ENCODE measurements at regions not wholly inside any gene's neighbourhood (a gene's known extent, or its start where the extent isn't known, plus 50 kb on each side); places are given as distances from the start of the nearest gene placed in this dataset.
A peak's percentile ranks its signal among the peaks of the same experiment; 100 is the strongest.
"Not testable (repeated sequence)": the region's sequence is repeated elsewhere in the genome, so short reads cannot be mapped to it uniquely, and the experiment has no call there.

DNA sequence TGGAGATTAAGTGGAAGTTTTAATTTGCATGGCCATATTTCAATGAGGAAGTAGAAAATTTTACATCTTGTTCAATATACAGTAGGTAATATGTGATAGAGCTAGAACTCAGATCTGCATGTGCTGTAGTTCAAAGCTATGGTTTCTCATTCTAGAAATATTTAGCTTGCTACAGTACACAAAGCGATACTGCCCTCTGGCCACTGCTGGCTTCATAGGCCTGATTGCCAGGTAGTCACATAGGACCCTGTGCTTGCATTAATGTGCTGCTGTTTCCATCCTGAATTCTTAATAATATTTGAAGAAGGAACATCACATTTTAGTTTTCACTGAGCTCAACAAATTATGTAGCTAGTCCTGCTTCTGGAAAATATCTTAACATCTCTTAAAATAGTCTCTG, 87.0 kb downstream of the PLSCR2 start:
- DNase-seq (ENCODE audit: low read depth in 2 of 2): peak; percentile 53 to 63

DNA sequence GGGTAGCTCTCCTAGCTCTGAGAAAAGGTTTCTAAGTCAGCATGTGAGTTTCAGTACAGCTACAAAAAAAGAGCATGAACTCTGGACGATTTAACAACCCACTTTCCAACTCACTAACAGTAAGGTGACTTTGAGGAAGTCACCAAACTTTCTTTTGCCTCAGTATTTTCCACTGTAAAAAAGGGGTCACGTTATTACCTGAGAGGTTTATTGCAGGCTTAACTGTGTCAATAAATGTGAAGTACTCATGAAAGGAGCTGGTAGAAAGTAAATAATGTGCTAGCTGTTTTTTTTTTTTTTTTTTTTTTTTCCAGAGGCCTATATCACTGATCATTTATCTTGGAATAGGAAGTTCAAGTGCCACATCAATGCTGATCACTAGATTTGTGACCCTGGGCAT, 89.3 kb downstream of the PLSCR2 start:
- DNase-seq (ENCODE audit: low read depth in 2 of 2): no peak

DNA sequence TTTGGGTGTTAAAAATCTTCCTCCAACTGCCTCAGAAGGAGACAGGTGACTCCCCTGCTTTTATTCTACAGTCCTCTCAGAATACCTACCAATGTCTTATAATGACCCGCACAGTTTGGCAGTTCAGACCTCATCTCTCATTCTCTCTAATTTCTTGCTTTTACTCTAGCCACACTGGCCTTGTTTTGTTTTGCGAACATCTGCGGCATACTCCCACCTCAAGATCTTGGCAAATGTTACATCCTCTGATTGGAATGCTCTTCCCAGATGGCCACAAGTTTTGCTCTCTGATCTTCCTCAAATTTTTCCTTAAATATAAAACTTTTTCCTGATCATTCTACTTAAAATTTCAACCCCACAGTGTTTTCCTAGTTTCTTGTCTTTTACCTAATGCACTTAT, 94.1 kb downstream of the PLSCR2 start:
- no peak for DNase-seq (ENCODE audit: low read depth in 2 of 2)

DNA sequence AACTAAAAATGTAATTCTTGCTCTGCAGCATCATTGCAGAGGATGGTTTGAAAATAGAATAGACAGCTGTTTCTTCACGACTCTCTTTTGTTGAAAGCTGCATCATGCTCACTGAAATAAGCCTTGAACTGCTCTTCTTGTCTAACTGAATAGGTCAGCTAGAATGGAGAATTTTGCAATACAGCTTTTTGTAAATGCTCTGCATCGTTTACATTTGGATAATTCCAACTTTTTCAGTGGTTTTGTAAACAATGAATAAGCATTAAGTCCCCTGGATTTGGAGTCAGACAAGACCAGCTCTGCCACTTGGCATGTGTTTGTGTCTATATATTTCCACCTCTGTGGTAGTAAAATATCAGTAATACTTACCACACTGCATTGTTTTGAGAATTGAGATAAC, 95.2 kb downstream of the PLSCR2 start:
- no peak for DNase-seq (ENCODE audit: low read depth in 2 of 2)

DNA sequence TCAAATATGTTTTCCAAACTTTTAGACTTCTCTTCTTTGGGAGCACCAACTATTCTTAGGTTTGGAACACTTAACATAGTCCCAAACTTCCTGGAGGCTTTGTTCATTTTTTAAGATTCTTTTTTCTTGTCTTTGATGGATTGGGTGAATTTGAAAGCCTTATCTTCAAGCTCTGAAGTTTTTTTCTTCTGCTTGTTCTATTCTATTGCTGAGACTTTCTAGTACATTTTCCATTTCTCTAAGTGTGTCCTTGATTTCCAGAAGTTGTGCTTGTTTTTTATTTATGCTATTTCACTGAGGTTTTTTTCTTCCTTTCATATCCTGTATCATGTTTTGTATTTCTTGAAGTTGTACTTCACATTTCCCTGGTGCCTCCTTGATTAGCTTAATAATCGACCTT, 97.5 kb downstream of the PLSCR2 start:
- no peak for DNase-seq (ENCODE audit: low read depth in 2 of 2)

DNA sequence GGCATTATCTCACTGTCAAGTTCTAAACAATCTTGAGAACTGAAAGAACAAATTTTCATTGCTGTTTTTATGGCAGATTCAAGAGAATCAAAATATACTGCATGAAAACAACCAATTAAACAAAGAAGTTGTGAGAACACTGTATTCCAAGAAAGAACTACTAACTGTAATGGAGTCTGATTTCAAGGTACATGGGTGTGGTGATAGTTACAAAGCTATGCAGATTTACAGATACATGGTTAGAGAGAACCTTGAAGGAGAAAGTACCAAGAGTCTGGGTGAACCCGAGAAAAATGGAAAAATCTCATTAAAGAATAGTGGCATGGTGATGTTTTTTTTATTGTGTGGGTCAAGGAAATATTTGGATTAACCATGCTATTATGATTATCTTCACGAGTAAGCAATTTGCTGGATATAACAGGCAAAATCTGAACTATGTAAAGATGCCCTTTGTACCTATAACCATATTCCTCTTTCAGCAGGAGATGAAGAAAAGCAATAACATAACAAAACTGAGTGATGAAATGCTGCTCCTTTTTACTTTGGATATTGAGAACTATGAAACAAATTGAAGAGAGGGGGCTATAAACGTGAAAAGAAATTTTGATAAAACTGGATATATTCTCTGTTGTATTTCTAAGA, 100.4 kb downstream of the PLSCR2 start:
- DNase-seq (ENCODE audit: low read depth in 2 of 2): no peak

DNA sequence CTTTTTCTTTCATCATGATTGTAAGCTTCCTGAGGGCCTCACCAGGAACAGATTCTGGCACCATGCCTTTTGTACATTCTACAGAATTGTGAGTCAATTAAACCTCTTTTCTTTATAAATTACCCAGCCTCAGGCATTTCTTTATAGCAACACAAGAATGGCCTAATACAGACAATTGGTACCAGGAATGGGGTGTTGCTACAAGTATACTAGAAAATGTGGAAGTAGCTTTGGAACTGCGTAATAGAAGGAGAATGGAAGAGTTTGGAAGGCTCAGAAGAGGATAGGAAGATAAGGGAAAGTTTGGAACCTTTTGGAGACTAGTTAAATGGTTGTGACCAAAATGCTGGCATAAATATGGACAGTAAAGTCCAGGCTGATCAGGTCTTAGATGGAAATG, 108.9 kb upstream of the PLSCR4 start:
- DNase-seq (ENCODE audit: low read depth in 2 of 2): no peak

DNA sequence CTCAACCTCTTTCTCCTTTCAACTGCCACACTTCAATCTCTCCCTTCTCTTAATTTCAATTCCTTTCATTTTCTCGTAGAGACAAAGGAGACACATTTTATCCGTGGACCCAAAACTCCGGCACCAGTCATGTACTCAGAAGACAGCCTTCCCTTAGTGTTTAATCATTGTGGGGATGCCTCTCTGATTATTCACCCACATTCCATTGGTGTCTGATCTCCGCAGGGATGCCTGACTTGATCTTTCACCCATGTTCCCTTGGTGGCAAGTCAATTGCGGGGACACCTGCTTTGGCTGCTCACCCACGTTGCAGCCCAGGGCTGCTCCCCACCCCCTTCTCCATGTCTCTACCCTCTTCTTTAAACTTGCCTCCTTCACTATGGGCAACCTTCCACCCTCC, 103.5 kb upstream of the PLSCR4 start:
- DNase-seq (ENCODE audit: low read depth in 2 of 2): not testable (repeated sequence)

DNA sequence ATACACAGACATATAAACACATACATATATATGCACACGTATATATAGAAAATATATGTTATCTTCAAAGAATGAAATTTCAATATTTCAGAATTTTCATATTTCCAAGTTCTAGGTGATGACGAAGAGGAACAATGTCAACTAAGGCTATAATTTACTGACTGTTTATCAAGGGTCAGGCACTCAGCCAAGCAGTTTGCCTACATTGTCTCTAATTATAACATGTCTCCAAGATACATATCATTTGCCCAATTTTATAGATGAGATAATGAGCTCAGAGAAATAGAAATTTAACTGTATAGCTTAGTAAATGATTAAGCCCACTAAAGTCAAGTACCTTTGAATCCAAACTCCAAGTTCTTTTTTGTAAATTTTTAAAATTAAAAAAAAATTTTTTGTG, 99.9 kb upstream of the PLSCR4 start:
- DNase-seq (ENCODE audit: low read depth in 2 of 2): no peak

DNA sequence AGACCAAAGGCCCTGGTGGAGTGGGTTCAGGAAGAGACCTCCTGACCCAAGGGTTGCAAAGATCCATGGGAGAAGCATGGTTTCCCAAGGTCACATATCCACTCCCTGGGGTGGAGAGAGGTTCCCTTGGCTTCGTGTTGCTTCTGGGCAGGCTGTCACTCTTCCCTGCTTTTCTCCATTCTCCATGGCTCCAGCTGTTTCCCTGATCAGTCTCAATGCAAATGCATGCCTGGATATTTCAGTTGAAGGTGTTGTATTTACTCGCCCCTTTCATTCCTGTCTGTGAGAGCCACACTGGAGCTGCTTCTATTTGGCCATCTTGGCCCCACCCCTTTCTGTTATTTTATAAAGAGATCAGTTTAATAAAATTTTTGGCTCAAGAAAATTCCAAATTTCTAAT, 95.0 kb upstream of the PLSCR4 start:
- no peak for DNase-seq (ENCODE audit: low read depth in 2 of 2)

DNA sequence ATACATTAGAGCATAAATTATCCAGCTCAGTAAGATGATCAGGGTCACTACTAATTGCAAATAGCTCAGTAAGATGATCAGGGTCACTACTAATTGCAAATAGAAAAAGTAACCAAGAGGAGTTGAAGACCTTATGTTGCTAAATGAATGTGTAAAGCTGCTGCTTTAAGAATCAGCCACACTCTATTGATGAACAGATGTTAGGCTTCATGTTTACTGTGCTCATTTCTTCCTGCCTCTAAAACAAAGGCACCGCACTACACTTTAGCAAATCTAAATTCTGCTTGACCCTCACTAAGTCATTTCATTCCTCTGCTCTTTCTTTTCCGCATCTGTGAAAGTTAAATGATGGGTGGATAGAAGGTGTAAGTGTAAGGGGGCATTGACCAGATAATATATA, 92.6 kb upstream of the PLSCR4 start:
- no peak for DNase-seq (ENCODE audit: low read depth in 2 of 2)

DNA sequence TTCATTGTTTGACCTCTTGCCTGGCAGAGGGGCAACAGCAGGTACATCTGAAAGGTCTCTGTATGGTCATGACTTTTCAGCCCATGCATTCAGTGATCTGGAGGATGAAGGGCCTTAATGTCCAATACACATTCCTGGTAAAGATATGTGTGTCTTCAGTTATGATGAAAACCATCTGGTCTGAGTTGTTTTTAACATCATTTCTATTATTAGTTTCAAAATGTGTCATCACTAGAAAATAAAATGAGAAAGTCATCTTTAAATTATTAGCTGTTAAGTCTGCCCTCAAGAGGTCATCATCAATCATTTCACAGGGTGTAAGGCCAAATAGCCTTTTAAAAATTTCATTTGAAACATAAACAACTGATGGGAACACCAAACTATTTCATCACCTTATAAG, 92.1 kb upstream of the PLSCR4 start:
- DNase-seq (ENCODE audit: low read depth in 2 of 2): no peak

DNA sequence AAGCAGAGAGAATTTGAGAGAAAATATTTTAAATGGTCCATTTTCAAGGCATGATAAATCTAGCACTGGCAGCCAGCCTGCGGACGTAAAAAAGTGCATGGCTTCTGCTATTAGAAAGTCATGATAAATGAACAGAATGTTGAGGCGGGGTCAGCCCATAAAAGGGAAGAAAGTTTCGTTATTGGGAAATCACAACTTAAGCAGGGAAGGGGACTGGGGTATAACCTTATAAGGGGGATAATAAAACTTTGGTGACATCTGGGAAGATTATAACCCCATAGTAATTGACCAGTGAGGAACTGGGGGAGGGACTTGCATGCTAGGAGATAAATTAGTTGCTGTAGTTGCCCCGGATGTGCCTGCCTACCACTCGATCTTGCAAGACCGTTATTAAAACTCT, 88.4 kb upstream of the PLSCR4 start:
- DNase-seq (ENCODE audit: low read depth in 2 of 2): no peak

DNA sequence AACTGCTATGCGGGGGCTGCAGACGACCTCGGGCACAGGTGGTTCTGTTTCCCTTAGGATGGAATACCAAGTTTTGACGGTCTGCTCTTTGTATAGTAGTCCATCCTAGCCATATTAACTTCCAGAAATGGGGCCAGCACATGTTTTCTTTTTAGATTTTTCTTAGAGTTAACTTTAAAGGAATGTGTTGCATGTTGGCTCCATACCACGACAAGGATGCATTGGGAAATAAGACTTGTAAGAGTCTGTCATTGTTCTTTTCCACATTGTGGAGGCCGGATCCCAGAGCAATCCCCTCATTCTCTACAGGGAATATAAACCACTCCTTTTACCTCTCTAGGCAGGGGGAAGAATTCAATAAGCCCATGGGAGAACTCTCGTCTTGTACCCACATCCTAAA, 87.1 kb upstream of the PLSCR4 start:
- no peak for DNase-seq (ENCODE audit: low read depth in 2 of 2)

DNA sequence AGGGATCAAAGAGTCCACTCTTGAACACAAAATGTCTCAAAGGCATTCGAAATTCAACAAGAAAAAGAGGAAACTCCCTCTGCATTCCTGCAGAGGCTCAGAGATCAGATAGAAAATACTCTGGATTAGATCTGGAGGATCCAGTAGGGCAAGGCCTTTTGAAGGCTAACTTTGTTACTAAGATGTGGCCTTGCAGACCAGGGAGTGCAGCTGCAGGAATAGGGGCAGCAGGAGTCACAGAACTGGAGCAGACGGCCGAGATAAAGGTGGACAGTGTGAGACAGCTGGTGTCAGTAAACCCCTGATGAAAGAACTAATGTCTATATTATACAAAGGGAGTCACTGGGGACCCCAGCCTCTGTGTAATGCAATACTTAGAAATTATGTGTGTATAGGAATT, 84.5 kb upstream of the PLSCR4 start:
- no peak for DNase-seq (ENCODE audit: low read depth in 2 of 2)

DNA sequence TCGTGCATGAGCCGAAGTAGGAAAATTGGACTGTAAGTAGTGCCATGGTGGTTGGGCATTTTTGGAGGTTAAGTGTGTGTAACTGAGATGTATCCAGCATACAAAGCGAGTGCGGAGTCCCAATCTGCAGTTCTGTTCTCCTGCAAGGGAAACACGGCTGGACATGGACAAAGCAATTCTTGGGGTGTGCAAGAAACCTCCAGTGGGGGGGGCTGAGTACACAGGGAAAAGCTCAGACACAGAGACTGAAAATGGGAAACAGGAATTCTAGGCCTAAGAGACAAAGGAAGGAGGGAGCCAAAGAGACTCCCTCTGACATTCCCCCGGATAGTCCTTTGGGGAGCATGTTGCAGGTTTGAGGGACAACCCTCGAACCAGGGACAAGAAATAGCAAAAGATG, 83.2 kb upstream of the PLSCR4 start:
- peak in 1 of 2 donors; percentile 51 for DNase-seq (ENCODE audit: low read depth in 2 of 2)

DNA sequence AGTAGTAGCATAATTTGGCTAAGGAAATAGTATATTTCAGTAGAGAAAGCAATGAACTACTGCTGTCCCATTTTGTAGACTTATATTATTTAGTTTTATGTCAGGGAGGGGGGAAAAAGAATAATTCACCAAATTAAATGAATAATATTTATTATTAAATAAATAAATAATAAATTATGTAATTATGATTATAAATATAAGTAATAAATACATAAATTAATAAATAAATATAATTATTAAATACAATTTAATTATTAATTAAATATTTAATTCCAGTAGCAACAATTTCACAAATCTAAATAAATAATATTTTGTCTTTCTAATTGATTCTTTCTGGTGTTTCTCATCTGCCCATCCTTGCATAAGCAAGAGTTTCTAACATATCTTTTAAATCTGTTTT, 81.1 kb upstream of the PLSCR4 start:
- no peak for DNase-seq (ENCODE audit: low read depth in 2 of 2)

DNA sequence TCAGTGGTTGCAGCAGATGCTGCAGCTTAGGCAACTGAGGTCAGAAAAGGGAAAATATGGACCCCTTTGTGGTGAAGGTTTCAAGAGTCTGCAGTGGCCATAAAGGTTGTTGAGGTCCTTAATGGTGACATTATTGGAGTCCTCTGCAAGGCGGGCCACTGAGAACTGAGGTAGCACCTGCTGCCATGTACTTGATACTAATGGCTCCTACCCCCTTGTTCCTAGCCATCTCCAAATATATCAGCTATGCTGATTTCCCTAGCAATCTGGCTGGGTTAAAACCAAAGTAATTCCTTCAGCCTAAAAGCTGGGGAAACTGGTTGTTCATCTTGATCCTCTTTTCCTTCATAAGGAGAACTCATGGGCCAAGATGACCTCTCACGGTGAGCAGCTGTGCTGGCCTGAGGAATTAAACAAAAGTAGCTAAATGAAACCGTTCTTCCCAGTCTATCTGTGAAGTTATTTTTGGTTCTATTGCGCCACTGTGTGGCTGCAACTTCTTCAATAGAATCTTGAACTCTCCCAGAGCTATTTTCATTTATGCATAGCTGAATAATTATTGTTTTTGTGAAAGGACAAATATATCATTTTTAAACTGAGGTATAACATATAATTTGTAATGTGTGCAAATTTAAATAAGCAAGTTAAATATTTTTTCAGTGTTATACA, 76.1 kb upstream of the PLSCR4 start:
- DNase-seq (ENCODE audit: low read depth in 2 of 2): peak; percentile 69 to 84

DNA sequence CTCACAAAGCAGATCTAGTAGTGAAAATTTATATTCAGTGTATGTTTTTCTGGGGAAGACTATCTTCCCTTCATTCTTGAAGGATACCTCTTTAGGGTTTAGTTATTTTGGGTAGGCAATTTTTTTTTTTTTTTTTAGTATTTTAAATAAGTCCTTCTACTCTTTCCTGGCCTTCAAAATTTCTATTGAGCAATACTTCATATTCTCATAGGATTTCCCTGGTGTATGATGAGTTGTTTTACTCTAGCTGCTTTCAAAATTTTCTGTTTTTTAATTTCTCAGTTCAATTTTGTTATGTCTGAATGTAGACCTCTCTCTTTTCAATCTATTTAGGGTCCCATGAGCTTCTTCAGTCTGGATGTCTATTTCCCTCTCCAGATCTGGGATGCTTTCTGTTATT, 74.3 kb upstream of the PLSCR4 start:
- DNase-seq (ENCODE audit: low read depth in 2 of 2): no peak

DNA sequence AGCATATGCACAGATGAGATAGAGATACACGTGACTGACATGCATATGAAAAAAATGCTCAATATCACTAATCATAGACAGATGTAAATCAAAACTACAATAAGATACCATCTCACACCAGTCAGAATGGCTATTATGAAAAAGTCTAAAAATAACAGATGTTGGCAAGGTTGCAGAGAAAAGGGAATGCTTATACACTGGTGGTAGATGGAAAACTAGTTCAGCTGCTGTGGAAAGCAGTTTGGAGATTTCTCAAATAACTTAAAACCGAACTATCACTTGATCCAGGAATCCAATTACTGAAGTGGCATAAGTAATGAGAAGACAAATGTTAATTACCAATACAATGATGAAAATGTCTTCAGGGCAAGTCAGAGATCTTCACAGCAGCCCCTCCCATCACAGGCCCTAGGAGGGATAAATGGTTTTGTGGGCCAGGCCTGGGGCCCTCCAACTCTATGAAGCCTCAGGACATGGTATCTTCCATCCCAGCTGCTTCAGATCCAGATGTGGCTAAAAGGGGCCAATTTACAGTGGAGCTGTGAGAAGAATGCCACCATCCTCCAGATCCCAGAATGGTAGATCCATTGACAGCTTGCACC, 71.4 kb upstream of the PLSCR4 start:
- peak in 1 of 2 donors; percentile 14 for DNase-seq (ENCODE audit: low read depth in 2 of 2)

DNA sequence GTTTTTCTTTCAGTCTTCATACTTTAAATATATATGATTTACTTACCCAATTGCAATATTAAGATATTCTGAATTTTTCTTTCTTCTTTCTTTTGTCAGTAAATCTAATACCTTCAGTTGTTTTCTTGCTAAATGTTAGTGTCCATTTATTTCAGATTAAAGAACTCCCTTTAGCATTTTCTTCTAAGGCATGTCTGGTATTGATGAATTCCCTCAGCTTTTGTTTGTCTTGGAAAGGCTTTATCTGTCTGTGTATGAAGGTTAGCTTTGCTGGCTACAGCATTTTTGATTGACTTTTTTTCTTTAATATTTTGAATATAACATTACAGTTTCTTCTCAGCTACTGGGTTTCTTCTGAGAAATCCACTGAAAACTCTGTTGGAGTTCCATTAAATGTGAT, 64.0 kb upstream of the PLSCR4 start:
- DNase-seq (ENCODE audit: low read depth in 2 of 2): peak in 1 of 2 donors; percentile 32

DNA sequence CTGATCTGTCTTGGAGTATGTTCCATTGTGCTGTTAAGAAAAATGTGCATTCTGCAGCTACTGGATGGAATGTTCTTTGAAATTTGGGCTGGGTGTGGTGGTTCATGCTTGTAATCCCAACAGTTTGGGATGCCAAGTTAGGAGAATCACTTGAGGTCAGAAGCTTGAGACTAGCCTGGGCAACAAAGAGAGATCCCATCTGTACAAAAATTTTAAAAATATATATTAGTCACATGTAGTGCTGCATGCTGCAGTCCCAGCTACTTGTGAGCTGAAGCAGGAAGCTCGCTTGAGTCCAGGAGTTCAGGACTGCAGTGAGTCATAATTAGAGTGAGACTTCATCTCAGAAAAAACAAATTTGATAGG, 62.8 kb upstream of the PLSCR4 start:
- peak; percentile 70 to 94 for DNase-seq (ENCODE audit: low read depth in 2 of 2)

DNA sequence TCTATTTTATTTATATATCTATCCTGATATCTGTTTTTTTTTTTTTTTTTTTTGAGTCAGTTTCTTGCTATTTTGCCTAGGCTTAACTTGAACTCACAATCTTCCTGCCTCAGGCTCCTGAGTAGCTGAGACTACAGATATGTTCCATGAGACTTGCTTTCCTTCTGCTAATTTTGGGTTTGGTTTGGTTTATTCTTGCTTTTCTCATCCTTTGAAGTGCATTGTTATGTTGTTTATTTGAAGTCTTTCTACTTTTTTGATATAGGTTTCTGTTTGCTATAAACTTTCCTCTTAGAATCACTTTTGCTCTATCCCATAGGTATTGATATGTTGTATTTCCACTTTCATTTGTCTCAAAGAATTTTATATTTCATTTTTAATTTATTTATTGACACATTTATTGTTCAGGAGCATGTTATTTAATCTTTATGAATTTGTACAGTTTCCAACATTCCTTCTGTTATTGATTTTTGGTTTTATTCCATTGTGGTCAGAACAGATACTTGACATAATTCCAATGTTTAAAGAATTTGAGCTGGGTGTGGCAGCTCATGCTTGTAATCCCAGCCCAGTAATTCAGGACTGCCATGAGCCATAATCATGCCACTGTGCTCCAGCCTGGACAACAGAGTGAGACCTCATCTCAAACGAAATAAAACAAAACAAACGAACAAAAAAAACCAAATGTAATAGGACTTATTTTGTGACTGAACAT, 62.3 kb upstream of the PLSCR4 start:
- peak; percentile 65 to 71 for DNase-seq (ENCODE audit: low read depth in 2 of 2)
